NCI-H2081 (cell line): ENCODE measurements at regions not wholly inside any gene's neighbourhood (a gene's known extent, or its start where the extent isn't known, plus 50 kb on each side); places are given as distances from the start of the nearest gene placed in this dataset.

ENCODE experiments used
- DNase-seq, 2 experiments: peaks; one replicate each; lab custom pipeline; 2025; lab: John Stamatoyannopoulos, UW

GRCh38 chr12:94712815-94713515, 62.6 kb upstream of the TMCC3 start:
- DNase-seq: no peak

GRCh38 chr12:94710933-94711332, 60.6 kb upstream of the TMCC3 start:
- no peak for DNase-seq

- DNase-seq: no peak
These were observed 57.5 kb upstream of the TMCC3 start for GRCh38 chr12:94707892-94708291.

GRCh38 chr12:94707036-94707435, 56.7 kb upstream of the TMCC3 start:
- DNase-seq: no peak

GRCh38 chr12:94706250-94706661, 55.9 kb upstream of the TMCC3 start:
- DNase-seq: no peak

- DNase-seq: no peak
These were observed 55.3 kb upstream of the TMCC3 start for GRCh38 chr12:94705676-94706075.

GRCh38 chr12:94704452-94705306, 54.3 kb upstream of the TMCC3 start:
- DNase-seq: peak in 1 of 2 experiments; percentile 65

- DNase-seq: no peak
These were observed 52.3 kb upstream of the TMCC3 start for GRCh38 chr12:94702696-94703095.

- no peak for DNase-seq
These were observed 51.4 kb upstream of the TMCC3 start for GRCh38 chr12:94701711-94702110.

- DNase-seq: no peak
These were observed 50.3 kb upstream of the TMCC3 start for GRCh38 chr12:94700662-94701061.
